Sciatic nerve (tissue), 2 donors: ENCODE measurements at regions not wholly inside any gene's neighbourhood (a gene's known extent, or its start where the extent isn't known, plus 50 kb on each side); places are given as distances from the start of the nearest gene placed in this dataset.

Experiments used
- ATAC-seq: fragments of 200-7000 bp; cut with Tn5 transposase; one replicate; pipeline ENCODE4 v1.9.1; 2020; ENCODE audit warnings: mild to moderate bottlenecking, moderate library complexity
- DNase-seq: peaks from one replicate; pipeline ENCODE4 v3.0.0-alpha.2; 2020; ENCODE audit warnings: low spot score
- intact Hi-C: fragments of 100-400 bp; cut with DNase I; formaldehyde crosslinking; loops from one replicate; pipeline ENCODE4 v1.14.2; 2022
- donor health status: DM: no; HTN: no; CAD: no.
- donor health status: DM: no; HTN: no; CAD: no.

DNA sequence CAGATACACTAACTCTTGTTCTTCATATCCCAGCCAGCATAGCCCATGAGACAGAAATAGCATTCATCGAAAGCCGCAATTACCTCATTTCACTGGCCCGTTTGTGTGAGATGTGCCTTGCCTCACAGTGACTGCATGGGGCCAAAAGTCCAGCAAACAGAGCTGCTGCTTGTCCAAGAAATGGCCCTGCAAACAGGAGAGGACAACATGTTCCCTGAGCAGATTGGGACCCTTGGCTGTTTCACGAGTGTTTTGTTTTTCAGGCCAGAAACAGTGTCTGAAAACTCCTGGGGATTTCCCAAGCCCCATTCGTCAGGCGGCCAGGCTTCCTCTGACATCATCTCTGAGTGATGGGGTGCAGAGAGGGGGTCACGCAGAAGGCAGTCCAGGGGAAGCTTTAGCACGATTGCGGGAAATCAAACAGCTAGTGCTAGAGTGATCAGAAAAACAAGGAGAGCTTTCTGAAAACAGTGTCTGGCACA lies 503.6 kb upstream of the PAPPA start:
- intact Hi-C loops, result no loop called here
- ATAC-seq (peak; percentile 97), DNase-seq (peak; percentile 63)

DNA sequence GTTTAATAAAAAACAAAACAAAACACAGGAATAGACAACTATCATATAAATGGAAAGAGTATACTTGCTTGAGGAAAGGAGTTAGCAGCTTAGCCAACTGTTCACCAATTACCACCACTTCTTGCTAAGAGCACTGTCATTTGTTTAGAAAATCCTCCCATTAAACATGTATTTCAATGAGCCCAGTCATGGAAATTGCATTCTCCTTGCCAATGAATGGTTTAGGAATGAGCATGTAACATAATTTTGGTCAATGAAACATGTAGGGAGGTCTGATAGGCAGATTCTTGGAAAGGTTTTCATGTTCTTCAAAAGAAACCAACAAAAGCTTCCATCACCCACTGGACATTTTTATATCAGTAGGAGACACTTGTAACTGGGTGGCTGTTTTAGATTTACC lies 502.8 kb upstream of the PAPPA start:
- no peak for ATAC-seq
- DNase-seq, result no peak
- intact Hi-C loops, result no loop called here

DNA sequence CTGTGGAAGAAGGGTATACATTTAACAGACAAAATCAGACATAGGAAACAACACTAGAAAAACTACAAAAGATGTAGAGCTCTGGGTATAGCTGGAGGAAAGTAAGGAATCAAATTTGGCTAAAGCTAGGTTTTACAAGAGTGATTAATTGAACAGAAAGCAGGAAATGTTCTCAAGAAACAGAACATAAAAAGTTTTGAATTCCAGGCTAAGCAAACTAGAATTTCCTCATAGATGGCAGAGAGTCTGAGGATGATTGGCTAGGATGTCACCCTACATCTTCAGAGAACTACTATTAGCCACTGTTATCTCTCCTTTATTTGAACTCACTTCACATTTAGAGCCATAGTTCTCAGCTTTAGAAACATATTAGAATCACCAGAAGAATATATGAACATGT lies 502.1 kb upstream of the PAPPA start:
- intact Hi-C loops, result no loop called here
- DNase-seq, result no peak
- no peak for ATAC-seq

DNA sequence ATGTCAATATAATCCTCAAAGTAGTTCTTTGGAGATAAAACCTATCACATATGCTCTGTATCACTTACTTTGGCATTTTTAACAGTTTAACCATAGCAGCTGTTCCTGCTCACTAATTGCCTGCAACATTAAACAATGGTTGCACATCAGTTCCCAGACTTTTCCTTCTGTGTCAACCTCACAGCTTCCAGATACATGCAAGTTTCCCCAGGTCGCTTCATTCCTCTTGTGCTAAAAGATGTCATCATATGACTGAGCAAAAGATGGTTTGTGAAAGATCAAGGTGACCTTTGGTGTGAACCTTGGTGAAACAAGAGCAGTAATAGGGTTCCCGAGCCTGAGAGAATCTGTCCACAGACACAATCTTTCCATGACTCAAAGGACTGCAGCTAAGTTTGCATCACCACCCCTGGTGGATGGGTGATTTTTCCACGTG lies 500.4 kb upstream of the PAPPA start:
- DNase-seq (no peak), ATAC-seq (no peak)
- intact Hi-C loops, result no loop called here

DNA sequence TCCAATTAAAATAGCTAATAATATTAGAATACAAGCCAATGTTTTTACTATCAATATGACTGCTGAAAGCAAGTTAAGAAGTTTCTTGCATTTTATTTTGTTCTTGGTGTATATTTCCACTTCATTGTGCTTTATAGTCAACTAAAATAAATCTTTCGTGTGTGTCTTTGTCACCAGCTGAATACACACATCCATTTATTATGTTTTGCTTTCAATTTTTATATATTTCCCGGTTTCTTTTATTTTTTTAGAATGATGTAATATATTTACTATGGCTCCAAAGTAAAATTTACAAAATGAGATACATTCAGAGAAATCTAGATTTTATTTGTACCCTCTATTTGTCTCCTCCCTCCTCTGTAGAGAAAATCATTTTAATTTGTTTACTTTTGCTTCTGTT lies 495.9 kb upstream of the PAPPA start:
- no peak for ATAC-seq
- intact Hi-C loops, result no loop called here
- DNase-seq, result no peak

DNA sequence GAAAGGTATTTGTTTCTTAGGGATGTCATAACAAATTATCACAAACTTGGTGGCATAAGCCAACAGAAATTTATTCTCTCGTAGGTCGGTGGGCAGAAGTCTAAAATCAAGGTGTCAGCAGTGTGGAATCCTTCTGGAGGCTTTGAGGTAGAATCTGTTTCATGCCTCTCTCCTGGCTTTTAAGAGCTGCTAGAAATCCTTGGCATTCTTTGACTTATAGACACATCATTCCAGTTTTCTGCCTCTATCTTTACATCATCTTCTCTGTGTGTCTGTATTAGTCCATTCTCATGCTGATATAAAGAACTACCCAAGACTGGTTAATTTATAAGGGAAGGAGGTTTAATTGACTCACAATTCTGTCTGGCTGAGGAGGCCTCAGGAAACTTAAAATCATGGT lies 488.1 kb upstream of the PAPPA start:
- no peak for DNase-seq
- no peak for ATAC-seq
- intact Hi-C loops, result no loop called here

DNA sequence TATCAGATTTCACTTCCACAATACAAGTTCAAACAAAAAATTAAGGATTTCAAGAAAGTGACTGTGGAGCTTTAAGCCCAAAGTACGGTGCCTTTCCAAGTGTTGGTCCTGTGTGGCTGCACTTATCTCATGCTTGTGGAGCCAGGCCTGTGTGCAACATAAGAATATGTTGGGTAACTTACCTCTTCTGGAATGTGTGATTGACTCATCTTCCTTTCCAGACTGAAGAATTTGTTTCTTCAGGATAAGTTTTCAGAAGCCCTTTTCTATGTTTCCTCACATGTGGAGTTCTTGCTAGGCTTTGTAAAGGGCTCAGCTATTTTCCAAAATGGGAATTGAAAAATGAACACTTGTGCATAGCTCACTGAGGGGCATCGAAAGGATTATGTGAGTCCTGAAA lies 485.1 kb upstream of the PAPPA start:
- ATAC-seq, result no peak
- intact Hi-C loops, result no loop called here

DNA sequence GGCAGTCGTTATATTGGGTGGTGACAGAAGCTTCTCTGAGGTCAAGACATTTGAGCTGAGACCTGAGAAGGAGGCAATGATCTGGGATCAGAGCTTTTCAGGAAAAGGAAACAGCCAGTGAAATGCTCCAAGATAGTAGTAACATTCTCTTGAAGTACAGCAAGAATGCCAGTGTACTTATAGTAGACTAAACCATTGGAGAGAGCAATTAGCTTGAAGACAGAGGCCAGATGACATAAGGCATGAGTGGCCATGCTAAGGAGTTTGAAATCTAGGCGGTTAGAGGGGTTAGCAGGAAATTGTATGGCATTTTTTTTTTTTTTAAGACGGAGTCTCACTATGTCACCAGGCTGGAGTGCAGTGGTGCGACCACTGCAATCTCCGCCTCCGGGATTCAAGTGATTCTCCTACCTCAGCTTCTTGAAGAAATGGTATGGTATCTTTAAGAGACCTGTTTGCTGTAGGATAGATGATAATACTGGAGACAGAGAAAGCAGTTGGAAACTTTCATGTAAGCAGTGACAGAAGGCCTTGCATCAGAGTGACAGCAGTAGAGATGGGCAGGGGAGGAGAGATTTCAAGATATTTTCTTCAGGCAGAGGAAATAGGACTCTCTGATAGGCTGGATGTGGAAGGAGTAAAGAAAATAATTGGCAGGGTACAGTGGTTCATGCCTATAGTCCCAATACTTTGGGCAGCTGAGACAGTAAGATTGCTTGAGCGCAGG lies 482.2 kb upstream of the PAPPA start:
- ATAC-seq (no peak), DNase-seq (no peak)
- intact Hi-C loops, result no loop called here

More for the DNA sequence above, 485.1 kb upstream of the PAPPA start:
- no peak for DNase-seq

DNA sequence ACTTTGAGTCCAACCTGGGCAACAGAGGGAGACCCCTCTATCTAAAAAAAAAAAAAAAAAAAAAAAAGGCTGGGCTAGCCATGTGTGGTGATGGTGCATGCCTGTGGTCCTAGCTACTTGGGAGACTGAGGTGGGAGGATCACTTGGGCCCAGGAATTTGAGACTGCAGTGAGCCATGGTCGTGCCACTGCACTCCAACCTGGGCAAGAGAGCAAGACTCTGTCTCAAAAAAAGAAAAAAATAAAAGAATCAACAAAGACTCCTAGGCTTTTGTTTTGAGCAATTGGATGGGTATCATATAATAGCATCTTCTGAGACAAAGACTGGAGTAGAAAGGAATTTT lies 481.7 kb upstream of the PAPPA start:
- ATAC-seq (no peak), DNase-seq (no peak)
- intact Hi-C loops, result no loop called here

DNA sequence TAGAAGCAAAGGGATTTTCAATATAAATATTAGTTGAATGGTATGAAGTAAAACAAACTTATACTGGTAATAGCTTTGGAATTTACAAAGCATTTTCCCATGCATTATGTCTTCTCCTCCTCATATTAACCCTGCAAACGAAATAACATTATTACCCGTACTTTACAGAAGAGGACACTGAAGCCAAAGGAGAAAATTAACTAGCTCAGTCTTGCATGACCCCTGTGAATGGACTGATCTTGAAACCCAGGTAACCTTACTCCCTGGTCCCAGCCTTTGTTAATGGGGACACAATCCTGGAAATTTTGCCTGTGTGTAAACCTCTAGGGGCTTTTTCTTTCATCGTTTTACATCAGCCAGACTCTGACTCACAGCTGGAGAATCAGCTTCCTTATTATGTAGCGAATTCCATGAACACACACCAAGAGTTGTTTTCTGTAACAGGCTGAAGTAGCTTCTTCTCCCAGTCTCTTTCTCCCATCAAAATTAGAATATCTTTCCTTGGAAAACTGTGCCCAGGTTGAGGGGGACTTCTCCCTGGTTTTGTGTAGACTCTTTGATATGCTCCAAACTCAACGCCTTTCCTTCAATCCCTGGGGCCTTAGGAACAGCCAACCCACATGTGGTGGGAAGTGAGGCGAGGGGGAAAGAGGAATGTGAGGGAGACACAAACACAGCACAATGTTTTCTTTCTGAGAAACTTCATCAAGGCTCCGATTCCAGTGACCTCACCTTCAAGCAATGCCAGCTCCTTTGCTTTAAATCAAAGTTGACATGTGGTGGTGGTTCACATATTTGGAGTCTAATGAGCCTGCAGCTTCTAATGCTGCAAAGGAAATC lies 480.9 kb upstream of the PAPPA start:
- ATAC-seq, result peak; percentile 79
- intact Hi-C loops, result no loop called here
- DNase-seq, result no peak

DNA sequence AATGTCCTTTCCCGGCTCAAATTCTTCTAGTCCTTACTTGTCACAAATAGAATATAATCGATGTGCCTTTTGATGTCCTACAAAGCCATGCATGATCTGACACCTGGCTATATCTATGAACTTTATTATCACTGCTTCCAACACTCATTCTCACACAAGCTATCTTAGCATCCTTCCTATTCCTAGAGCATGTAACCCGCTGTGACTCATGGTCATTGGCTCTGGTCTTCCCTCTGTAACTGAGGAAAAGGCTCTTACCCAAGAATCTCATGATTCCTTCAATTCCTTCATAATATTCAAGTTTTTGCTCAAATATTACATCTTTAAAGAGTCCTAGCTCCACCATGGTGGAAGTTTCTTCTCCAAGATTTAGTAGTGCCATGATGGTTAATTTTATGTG lies 480.0 kb upstream of the PAPPA start:
- DNase-seq (no peak), ATAC-seq (no peak)
- intact Hi-C loops, result no loop called here

DNA sequence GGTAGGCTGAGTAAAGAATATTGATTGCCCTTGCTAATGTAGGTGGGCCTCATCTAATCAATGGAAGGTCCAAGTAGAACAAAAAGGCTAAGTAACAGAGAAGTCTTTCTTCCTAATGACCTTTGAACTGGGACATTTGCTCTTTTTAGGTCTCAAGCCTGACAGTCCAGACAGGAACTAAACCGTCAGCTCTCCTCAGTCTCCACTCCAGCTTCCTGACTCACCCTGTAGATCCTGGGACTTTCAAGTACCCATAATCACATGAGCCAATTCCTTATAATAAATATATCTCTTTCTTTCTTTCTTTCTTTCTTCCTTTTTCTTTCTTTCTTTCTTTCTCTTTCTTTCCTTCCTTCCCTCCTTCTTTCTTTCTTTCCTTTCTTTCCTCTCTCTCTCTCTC lies 479.5 kb upstream of the PAPPA start:
- intact Hi-C loops, result no loop called here
- DNase-seq (no peak), ATAC-seq (no peak)

DNA sequence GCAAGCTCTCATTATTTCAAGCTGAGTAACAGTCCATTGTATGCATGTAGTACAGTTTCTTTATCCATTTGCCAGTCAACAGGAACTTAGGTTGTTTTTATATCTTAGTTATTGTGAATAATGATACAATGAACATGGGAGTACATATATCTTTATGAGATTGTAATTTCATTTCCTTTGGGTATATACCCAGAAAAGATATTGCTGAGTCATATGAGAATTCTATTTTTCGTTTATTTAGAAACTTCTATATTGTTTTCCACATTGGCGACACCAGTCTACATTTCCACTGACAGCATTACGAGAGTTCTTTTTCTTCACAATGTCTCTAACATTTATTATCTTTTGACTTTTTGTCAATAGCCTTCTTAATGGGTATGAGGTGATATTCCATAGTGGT lies 477.8 kb upstream of the PAPPA start:
- DNase-seq (no peak), ATAC-seq (no peak)
- intact Hi-C loops, result no loop called here

DNA sequence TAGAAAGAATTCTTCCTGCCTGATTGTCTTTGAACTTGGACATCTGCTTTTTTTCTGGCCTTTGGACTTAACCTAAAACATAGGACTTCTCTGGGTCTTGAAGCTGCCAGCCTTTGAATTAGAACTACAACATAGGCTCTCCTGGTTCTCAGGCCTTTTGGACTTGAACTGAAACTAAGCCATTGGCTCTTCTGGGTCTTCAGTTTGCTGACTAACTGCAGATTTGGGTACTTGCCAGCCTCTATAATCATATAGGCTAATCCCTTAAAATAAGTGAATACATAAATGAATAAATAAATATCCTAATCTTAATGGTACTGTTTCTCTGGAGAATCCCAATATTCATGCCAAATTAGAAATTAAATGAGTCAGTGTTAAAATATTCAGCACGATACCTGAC lies 473.4 kb upstream of the PAPPA start:
- ATAC-seq, result no peak
- intact Hi-C loops, result no loop called here

DNA sequence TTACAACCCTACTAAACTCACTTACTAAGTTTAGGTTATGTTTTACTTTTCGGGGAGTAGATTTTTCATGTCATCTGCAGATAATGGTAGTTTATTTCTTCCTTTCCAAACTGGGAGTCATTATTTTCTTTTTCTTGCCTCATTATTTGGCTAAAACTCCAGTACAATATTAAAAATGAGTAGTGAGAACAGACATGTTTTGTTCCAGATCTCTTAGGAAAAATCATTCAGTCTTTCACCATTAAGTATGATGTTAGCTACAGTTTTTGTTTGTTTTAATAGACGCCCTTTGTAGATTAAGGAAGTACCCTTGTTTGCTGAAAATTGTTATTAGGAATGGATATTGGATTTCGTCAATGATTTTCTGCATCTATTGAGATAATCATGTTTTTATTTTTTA lies 472.0 kb upstream of the PAPPA start:
- DNase-seq, result no peak
- intact Hi-C loops, result no loop called here
- no peak for ATAC-seq

More for the DNA sequence above, 473.4 kb upstream of the PAPPA start:
- no peak for DNase-seq

DNA sequence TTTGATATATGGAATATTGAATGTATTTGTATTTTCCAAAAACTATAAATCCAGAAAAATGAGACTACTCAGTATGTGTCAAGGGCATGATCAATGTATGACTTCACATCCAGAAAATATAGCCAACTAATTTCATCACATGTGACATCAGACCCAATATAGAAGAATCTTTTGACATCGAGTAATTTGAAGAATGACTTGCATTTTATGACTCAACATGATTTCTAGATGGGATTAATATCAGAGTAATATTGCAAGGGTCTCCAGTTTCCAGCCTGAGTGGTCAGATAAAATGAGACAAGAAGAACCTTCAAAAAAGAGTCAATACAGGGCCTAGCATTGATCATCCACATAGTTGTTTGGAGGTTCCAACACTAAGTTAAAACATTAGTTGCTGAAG lies 467.5 kb upstream of the PAPPA start:
- no peak for DNase-seq
- no peak for ATAC-seq
- intact Hi-C loops, result no loop called here

DNA sequence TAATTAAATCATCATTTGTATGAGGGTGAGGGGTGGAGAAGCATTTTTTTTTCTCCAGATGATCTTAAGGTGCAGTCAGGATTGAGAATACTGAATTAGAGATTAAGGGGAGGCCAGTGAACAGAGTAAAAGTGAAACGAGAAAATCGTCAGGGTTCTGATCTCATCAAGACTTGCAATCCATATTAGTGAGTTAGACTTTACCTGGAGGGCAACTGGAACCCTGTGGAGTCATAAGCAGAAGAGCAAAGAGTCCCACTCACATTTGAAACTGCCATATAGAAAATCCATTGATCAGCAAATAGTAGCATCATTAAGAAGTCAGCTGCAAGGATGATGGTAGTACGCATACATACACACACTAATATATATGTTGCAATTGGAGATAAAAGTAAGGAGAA lies 466.2 kb upstream of the PAPPA start:
- intact Hi-C loops, result no loop called here
- DNase-seq, result no peak
- no peak for ATAC-seq

DNA sequence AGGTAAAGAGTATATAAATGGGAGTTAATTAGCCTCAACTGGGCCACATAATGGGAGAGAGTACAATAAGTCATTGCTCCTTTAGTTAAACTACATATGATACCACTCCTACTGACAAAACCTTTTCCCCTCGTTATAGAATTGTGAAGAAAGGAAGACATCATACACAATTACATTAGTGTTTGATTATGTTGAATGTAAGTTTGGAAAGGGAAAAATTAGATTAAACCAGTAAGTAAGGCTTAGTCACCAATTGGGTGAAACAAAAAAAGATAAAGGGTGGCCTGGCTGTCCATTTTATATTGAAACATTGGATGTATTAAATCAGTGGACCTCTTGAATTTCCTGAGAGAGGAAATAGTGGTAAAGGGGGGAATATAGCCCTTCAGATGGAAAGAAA lies 464.3 kb upstream of the PAPPA start:
- ATAC-seq (no peak), DNase-seq (no peak)
- intact Hi-C loops, result no loop called here

DNA sequence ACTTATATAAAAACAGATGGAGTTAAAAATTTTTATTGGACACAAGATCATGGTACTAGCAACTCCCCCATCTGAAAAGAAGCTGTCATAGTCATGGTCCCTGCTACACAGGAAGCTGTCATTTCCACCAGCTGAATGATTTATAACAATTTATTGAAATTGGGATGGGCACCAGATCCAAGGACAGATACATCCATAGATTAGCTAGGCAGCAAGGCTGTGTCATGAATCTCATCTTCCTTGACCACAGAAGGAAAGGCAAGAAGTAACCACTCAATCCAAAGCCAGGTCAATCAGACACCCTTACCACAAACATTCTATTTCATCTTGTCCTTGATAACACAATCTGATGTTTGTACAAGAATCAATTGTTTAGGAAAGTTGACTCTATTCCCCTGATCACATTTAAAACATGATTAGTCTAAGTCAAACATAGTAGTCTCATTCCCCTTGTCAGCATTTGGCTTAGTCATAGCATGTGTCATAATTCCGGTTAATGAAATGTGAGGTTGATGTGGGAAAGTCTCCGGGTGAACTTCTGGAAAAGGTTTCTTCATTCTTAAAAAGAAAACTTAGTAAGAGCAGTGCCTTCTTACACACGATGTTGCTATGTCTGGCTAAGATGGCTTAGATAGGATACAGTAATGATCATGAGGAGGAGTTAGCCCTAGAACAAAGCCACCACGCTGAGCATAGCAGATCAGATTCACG lies 462.6 kb upstream of the PAPPA start:
- intact Hi-C loops, result no loop called here
- peak; percentile 62 for ATAC-seq
- no peak for DNase-seq

DNA sequence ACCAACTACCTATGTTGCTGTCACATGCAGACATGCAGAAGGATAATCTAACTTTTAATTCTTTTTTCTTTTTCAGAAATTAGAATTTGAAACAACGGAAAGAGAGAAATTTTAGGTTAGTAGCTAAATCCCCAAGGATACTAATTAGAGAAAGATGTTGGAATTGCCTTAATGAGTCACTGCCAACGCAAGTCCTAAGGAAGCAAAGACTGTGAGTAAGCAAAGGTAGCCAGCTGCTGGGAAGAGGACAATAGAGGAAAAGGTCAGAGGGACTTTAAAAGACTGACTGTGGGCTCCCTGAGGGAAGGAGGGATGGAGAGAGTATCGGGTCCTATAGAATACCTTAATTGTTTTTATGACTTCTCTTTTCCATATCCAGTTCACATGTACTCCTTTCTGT lies 461.9 kb upstream of the PAPPA start:
- DNase-seq (no peak), ATAC-seq (no peak)
- intact Hi-C loops, result no loop called here
